ENCODE measurements at regions not wholly inside any gene's neighbourhood (a gene's known extent, or its start where the extent isn't known, plus 50 kb on each side); places are given as distances from the start of the nearest gene placed in this dataset.

DNA sequence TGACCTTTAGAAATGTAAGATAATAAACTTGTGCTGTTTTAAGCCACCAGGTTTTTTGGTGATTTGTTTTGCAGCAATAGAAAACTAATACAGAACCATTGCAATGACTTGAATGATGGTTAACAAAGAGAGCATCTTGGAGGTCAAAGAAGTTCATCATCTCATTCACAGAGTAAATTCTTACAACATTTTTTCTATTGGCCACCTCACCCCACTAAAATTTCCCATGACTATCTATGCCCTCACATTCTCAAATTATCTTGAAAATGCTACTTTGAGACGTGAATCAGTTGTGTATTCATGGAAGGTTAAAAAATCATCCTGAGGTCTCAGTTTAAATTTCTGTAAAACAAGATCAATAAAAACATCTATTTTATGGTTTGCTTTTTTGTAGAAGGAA, 754.2 kb downstream of the SORCS1 start:
- Histone ChIP-seq H3K4me1 (no peaks in the 10 kb centered on the region), H3K4me3 (ENCODE audit: low read depth, low read length) (no peak overlapping the region), H3K9me3 (no peaks in the 10 kb centered on the region), H3K36me3 (no peaks in the 10 kb centered on the region), H3K27me3 (no peaks in the 10 kb centered on the region)
- DNase-seq: no peak
- TF ChIP-seq, protein P1, sequence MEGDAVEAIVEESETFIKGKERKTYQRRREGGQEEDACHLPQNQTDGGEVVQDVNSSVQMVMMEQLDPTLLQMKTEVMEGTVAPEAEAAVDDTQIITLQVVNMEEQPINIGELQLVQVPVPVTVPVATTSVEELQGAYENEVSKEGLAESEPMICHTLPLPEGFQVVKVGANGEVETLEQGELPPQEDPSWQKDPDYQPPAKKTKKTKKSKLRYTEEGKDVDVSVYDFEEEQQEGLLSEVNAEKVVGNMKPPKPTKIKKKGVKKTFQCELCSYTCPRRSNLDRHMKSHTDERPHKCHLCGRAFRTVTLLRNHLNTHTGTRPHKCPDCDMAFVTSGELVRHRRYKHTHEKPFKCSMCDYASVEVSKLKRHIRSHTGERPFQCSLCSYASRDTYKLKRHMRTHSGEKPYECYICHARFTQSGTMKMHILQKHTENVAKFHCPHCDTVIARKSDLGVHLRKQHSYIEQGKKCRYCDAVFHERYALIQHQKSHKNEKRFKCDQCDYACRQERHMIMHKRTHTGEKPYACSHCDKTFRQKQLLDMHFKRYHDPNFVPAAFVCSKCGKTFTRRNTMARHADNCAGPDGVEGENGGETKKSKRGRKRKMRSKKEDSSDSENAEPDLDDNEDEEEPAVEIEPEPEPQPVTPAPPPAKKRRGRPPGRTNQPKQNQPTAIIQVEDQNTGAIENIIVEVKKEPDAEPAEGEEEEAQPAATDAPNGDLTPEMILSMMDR (IDR thresholded peaks at IDR 0.05; ENCODE audit: low read depth, low read length): no peak

DNA sequence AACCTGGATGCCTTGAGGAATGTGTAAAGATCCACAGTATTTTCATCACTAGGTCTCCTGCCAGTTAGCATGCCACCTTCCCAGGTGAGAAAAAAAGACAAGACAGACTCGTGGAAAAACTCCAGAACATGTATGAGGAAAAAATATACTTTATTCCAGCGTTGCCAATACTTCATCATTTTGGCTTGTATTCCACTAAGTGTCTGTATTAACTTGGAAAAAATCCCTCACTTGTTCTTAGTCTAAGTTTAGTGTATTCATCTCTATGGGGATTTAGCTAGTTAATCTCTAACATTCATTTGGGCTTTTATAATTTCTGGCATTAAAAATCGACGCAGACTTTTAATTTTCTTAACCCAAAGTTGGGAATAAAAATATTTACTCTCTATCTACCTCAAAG, 759.4 kb downstream of the SORCS1 start:
- Histone ChIP-seq H3K9me3 (no peaks in the 10 kb centered on the region), H3K27me3 (no peaks in the 10 kb centered on the region), H3K36me3 (no peaks in the 10 kb centered on the region), H3K4me1 (no peaks in the 10 kb centered on the region), H3K4me3 (ENCODE audit: low read depth, low read length) (no peak overlapping the region)
- TF ChIP-seq, protein P1 (IDR thresholded peaks at IDR 0.05; ENCODE audit: low read depth, low read length): no peak
- no peak for DNase-seq

DNA sequence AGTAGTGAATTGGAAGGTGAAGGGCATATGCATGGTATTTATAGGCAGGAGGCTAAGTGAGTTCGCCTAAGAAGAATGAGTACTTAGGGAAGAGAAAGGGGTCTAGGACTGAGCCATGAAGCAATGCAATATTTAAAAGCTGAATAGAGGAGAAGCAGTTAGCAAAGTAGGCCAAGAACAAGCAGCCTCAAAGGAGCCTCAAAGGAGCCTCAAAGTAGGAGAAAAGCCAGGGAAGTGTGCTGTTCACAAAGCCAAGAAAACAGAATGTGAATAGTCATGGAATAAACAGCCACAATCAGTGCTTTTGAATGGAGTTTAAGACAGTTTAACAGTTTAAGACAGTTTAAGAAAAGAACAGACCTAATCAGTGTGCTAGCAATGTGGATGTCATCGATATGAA, 762.0 kb downstream of the SORCS1 start:
- no peaks in the 10 kb centered on the region for H3K4me1 ChIP-seq
- no peaks in the 10 kb centered on the region for H3K36me3 ChIP-seq
- TF ChIP-seq, protein P1 (IDR thresholded peaks at IDR 0.05; ENCODE audit: low read depth, low read length): no peak
- H3K27me3 ChIP-seq: no peaks in the 10 kb centered on the region
- no peaks in the 10 kb centered on the region for H3K9me3 ChIP-seq
- H3K4me3 ChIP-seq (ENCODE audit: low read depth, low read length): no peak overlapping the region
- no peak for DNase-seq

DNA sequence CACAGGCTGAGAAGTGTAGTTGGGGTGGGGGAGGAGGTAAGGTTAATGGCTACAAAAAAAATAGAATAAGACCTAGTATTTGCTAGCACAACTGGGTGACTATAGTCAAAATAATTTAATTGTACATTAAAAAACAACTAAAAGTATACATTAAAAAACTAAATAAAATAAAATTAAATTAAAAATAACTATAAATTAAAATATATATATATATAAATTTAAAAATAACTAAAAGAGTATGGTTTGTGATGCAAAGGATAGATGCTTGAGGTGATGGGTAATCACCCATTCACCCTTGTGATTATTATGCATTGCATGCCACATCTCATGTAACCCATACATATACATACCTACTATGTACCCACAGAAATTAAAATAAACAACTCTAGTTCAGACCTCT, 762.5 kb downstream of the SORCS1 start:
- no peak for DNase-seq
- H3K4me1 ChIP-seq: no peaks in the 10 kb centered on the region
- H3K9me3 ChIP-seq: no peaks in the 10 kb centered on the region
- H3K36me3 ChIP-seq: no peaks in the 10 kb centered on the region
- TF ChIP-seq, protein P1 (IDR thresholded peaks at IDR 0.05; ENCODE audit: low read depth, low read length): no peak
- H3K4me3 ChIP-seq (ENCODE audit: low read depth, low read length): no peak overlapping the region
- H3K27me3 ChIP-seq: no peaks in the 10 kb centered on the region

DNA sequence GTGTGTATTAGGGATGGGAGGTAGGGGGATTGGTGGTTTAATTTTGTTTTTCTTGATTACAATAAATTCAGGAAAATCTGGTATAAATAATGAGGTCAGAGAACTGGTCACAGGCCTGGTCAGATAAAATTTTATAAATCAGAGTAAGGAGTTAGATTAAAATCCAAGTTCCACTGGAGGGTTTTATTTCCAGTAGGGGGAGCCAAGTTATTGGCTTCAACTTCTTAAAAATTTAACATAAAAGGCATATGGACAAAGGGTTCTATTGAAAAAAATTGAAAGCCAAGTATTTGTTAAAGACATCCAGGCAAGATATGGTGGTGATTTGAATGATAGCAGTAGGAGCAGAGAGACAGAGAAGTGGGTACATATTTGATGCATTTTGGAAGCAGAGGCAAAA, 763.3 kb downstream of the SORCS1 start:
- Histone ChIP-seq H3K9me3 (no peaks in the 10 kb centered on the region), H3K36me3 (no peaks in the 10 kb centered on the region), H3K4me3 (ENCODE audit: low read depth, low read length) (no peak overlapping the region), H3K4me1 (no peaks in the 10 kb centered on the region), H3K27me3 (no peaks in the 10 kb centered on the region)
- TF ChIP-seq, protein P1 (IDR thresholded peaks at IDR 0.05; ENCODE audit: low read depth, low read length): peak; percentile 45
- DNase-seq: no peak

DNA sequence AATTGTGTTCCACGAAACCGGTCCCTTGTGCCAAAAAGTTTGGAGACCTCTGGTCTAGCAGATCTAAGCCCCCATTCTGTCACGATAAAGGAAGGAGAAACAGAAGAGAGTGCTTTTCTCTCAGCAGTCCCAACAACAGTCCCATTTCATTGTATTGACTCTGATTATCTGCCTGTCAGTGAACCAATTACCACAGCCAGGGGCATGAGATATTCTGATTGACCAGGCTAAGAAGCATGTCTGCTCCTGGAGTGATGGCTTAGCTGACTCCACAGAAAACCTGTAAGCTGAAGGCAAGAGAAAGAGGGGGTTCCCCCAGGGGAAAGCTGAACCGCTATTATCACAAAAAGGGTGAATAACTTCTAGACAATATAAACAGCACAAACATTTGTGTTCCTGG, 765.4 kb downstream of the SORCS1 start:
- DNase-seq: no peak
- Histone ChIP-seq H3K9me3 (no peaks in the 10 kb centered on the region), H3K4me3 (ENCODE audit: low read depth, low read length) (no peak overlapping the region), H3K36me3 (no peaks in the 10 kb centered on the region), H3K27me3 (no peaks in the 10 kb centered on the region), H3K4me1 (peaks cover 3% of the 10 kb centered on the region; the same call in 1 of the 2 replicates)
- TF ChIP-seq, protein P1 (IDR thresholded peaks at IDR 0.05; ENCODE audit: low read depth, low read length): no peak

Measured in BE2C (cell line).